ENCODE measurements at regions not wholly inside any gene's neighbourhood (a gene's known extent, or its start where the extent isn't known, plus 50 kb on each side); places are given as distances from the start of the nearest gene placed in this dataset.
A peak's percentile ranks its signal among the peaks of the same experiment; 100 is the strongest.

DNA sequence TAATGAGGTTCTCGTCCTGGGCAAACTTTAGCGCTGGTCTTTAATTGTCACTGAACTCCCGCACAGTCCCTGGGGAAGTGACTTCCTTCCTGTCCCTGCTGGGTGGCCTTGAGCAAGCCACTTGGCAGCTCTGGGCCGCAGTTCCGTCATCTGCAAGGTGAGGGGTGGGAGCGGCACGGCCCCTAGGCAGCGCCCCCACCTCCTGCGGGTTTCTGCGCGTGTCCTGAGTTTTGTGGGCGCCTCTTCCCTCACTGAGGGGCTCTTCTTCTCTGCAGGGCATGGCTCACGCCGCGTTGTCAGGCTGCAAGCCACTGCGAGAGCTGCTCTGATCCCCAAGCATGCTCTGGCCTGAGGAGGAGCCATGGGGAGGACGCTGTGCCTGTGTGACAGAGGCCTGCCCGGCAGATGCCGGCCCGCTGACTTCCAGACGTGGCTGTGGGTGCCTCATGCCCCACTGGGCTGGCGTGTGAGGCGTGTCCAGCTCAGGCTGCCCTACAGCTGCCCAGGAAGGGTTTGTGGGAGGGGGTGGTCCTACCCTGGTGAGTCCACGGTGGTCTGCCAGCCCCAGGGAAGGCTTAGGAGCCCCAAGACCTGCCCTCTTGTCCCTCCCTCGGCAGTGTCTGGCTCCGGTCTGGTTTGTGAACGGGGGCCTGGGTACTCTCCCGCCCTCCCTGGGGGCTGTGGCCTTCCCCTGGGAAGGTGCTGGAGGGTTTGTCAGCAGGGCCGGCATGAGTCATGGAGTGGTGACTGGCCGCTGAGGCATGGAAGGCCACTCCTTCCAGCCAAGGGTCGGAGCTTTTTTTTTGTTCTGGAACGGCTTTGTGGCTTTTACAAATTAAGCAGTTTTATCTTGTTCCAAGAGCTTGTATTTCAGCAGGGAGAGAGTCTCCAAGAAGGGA, 182.0 kb downstream of the SEC14L1 start (continued):
- TF ChIP-seq HMG20B (CRISPR knock-in tag; IDR thresholded peaks at IDR 0.05), result no peak
- 0 out of 2 replicates have a peak, but pooled peaks have one; percentile 37 for TF ChIP-seq MAFK (IDR thresholded peaks at IDR 0.05; ENCODE audit: low read length)
- TF ChIP-seq RBM22 (IDR thresholded peaks at IDR 0.05; ENCODE audit: low read depth, low read length, poor library complexity, severe bottlenecking), result no peak
- TF ChIP-seq HDAC2 (IDR thresholded peaks at IDR 0.05), result peak; percentile 40; the same call in 1 of the 2 replicates
- TF ChIP-seq E2F8 (IDR thresholded peaks at IDR 0.05; ENCODE audit: low read depth, partially characterized antibody), result no peak
- no peak for TF ChIP-seq BRF1 (IDR thresholded peaks at IDR 0.05; ENCODE audit: borderline replicate concordance, extremely low read depth, insufficient read length)
- peak; percentile 50 for TF ChIP-seq SAP30 (IDR thresholded peaks at IDR 0.05; ENCODE audit: borderline replicate concordance, insufficient read depth, low read depth, low read length, poor library complexity, severe bottlenecking)
- TF ChIP-seq SMC3 (conservative IDR thresholded peaks at IDR 0.05; ENCODE audit: insufficient read depth, low read depth, low read length), result no peak
- TF ChIP-seq KDM1A (IDR thresholded peaks at IDR 0.05), result no peak; a peak in 1 of 4 replicates
- TF ChIP-seq, protein P1, sequence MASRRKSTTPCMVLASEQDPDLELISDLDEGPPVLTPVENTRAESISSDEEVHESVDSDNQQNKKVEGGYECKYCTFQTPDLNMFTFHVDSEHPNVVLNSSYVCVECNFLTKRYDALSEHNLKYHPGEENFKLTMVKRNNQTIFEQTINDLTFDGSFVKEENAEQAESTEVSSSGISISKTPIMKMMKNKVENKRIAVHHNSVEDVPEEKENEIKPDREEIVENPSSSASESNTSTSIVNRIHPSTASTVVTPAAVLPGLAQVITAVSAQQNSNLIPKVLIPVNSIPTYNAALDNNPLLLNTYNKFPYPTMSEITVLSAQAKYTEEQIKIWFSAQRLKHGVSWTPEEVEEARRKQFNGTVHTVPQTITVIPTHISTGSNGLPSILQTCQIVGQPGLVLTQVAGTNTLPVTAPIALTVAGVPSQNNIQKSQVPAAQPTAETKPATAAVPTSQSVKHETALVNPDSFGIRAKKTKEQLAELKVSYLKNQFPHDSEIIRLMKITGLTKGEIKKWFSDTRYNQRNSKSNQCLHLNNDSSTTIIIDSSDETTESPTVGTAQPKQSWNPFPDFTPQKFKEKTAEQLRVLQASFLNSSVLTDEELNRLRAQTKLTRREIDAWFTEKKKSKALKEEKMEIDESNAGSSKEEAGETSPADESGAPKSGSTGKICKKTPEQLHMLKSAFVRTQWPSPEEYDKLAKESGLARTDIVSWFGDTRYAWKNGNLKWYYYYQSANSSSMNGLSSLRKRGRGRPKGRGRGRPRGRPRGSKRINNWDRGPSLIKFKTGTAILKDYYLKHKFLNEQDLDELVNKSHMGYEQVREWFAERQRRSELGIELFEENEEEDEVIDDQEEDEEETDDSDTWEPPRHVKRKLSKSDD (conservative IDR thresholded peaks at IDR 0.05; ENCODE audit: low read length), result no peak
- TF ChIP-seq E2F4 (CRISPR knock-in tag; IDR thresholded peaks at IDR 0.05; ENCODE audit: low read depth), result 0 out of 2 replicates have a peak, but pooled peaks have one; percentile 66
- TF ChIP-seq ZNF184 (CRISPR knock-in tag; IDR thresholded peaks at IDR 0.05), result no peak
- TF ChIP-seq ESRRA (IDR thresholded peaks at IDR 0.05; ENCODE audit: borderline replicate concordance, low read depth), result peak; percentile 22; the same call in 1 of the 2 replicates
- peak; percentile 25 for TF ChIP-seq CCNT2 (IDR thresholded peaks at IDR 0.05; ENCODE audit: borderline replicate concordance, extremely low read depth, insufficient read length, low read depth, low read length)
- TF ChIP-seq TCF7 (IDR thresholded peaks at IDR 0.05; ENCODE audit: borderline replicate concordance), result no peak
- TF ChIP-seq FOSL1 (tag; conservative IDR thresholded peaks at IDR 0.05), result peak; percentile 97
- TF ChIP-seq KLF10 (CRISPR knock-in tag; IDR thresholded peaks at IDR 0.05), result no peak
- peak; percentile 31; the same call in 1 of the 2 replicates for TF ChIP-seq TEAD4 (IDR thresholded peaks at IDR 0.05; ENCODE audit: low read length)
- TF ChIP-seq TEAD4 (CRISPR knock-in tag; IDR thresholded peaks at IDR 0.05; ENCODE audit: borderline replicate concordance), result no peak
- TF ChIP-seq NFE2 (IDR thresholded peaks at IDR 0.05; ENCODE audit: low read depth), result peak; percentile 32; the same call in 1 of the 2 replicates
- TF ChIP-seq NRF1 (conservative IDR thresholded peaks at IDR 0.05 in 1 of 2, IDR thresholded peaks at IDR 0.05 in 1 of 2), result peak; percentile 22 to 43; a peak in 3 of 4 replicates
